Progenitor cell of endocrine pancreas (in vitro differentiated cells): ENCODE measurements at regions not wholly inside any gene's neighbourhood (a gene's known extent, or its start where the extent isn't known, plus 50 kb on each side); places are given as distances from the start of the nearest gene placed in this dataset.

Source experiments
- DNase-seq: peaks from one replicate; pipeline ENCODE4 v3.0.0; 2021; ENCODE audit warnings: low spot score; ENCODE audit not compliant: unreplicated experiment
- H3K27ac Mint-ChIP-seq: 2 replicates; pipeline ENCODE4 v1.8.0; 2021; ENCODE audit warnings: mild to moderate bottlenecking, moderate library complexity, mixed read lengths
- H3K27me3 Mint-ChIP-seq: 2 replicates; pipeline ENCODE4 v1.8.0; 2021; ENCODE audit warnings: mixed read lengths
- H3K36me3 Mint-ChIP-seq: 2 replicates; pipeline ENCODE4 v1.8.0; 2022; ENCODE audit warnings: mixed read lengths; ENCODE audit not compliant: insufficient read depth
- H3K4me1 Mint-ChIP-seq: 2 replicates; pipeline ENCODE4 v1.8.0; 2021; ENCODE audit warnings: low read depth, mixed read lengths
- H3K4me3 Mint-ChIP-seq: 2 replicates; pipeline ENCODE4 v1.8.0; 2021; ENCODE audit warnings: low read depth, mild to moderate bottlenecking, moderate library complexity, mixed read lengths
- H3K9me3 Mint-ChIP-seq: 2 replicates; pipeline ENCODE4 v1.8.0; 2021; ENCODE audit warnings: low read depth, mixed read lengths
- TF ChIP-seq, protein P1 (sequence below): fragments of 200-600 bp; sonication (generic); IDR thresholded peaks from one replicate; pipeline ENCODE4 v1.5.0; 2021; ENCODE audit warnings: antibody characterized with exemption, mild to moderate bottlenecking; ENCODE audit not compliant: unreplicated experiment

DNA sequence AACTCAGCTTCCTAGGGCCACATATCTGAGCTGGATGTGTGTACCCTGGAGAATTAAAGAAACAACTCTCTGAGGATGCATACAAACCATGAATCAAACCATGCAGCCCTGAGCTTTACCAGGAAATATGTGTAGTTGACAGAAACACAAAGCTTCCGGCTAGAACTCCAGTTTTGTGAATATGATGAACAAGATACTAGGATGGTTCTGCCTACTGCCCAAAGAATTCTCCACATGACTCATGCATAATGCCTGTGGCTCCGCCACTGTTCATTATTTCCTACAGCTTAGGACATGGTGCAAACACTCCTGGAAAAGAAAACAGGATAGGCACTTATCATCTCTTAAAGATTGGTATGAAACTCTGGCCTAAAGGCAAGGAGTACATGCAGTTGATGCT lies 343.4 kb downstream of the DNAH5 start:
- peaks cover 16% of the 10 kb centered on the region for H3K9me3 Mint-ChIP-seq
- no peak for DNase-seq
- H3K36me3 Mint-ChIP-seq: peaks cover 3% of the 10 kb centered on the region
- H3K27ac Mint-ChIP-seq: no peak overlapping the region
- no peak overlapping the region for H3K4me3 Mint-ChIP-seq
- H3K4me1 Mint-ChIP-seq: no peaks in the 10 kb centered on the region
- TF ChIP-seq, protein P1, sequence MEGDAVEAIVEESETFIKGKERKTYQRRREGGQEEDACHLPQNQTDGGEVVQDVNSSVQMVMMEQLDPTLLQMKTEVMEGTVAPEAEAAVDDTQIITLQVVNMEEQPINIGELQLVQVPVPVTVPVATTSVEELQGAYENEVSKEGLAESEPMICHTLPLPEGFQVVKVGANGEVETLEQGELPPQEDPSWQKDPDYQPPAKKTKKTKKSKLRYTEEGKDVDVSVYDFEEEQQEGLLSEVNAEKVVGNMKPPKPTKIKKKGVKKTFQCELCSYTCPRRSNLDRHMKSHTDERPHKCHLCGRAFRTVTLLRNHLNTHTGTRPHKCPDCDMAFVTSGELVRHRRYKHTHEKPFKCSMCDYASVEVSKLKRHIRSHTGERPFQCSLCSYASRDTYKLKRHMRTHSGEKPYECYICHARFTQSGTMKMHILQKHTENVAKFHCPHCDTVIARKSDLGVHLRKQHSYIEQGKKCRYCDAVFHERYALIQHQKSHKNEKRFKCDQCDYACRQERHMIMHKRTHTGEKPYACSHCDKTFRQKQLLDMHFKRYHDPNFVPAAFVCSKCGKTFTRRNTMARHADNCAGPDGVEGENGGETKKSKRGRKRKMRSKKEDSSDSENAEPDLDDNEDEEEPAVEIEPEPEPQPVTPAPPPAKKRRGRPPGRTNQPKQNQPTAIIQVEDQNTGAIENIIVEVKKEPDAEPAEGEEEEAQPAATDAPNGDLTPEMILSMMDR: no peak
- no peaks in the 10 kb centered on the region for H3K27me3 Mint-ChIP-seq

DNA sequence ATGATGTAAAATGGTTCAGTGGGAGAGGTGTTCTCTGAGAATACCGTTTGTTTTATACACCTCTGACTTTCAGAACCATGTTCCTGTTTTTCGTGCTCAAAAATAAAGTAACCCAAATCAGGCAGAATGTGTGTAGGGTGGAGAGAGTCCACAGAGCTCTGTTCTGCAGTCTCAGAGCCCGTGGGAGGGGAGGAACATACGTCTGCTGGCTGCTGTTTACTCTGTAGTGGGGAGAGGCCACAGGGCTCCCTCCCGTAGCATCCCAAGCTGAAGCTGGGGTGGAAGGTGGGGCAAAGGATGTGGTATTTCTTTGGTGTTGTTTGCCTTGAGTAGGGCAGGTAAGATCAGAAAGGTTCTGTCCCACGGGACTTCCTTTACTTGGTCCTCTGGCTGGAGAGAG lies 348.5 kb downstream of the DNAH5 start:
- no peak for DNase-seq
- H3K4me1 Mint-ChIP-seq: peaks cover 6% of the 10 kb centered on the region
- TF ChIP-seq, protein P1: no peak

GRCh38 chr5:13591621-13592020 lies 352.9 kb downstream of the DNAH5 start:
- Mint-ChIP-seq H3K4me3 (no peak overlapping the region), H3K27me3 (no peaks in the 10 kb centered on the region), H3K27ac (no peak overlapping the region), H3K4me1 (peaks cover 27% of the 10 kb centered on the region), H3K36me3 (peaks cover 3% of the 10 kb centered on the region), H3K9me3 (peaks cover 11% of the 10 kb centered on the region)
- TF ChIP-seq, protein P1: no peak
- DNase-seq: no peak

More for the DNA sequence above, 348.5 kb downstream of the DNAH5 start:
- peaks cover 3% of the 10 kb centered on the region for H3K36me3 Mint-ChIP-seq
- no peaks in the 10 kb centered on the region for H3K27me3 Mint-ChIP-seq
- H3K27ac Mint-ChIP-seq: no peak overlapping the region
- peaks cover 22% of the 10 kb centered on the region for H3K9me3 Mint-ChIP-seq
- no peak overlapping the region for H3K4me3 Mint-ChIP-seq

DNA sequence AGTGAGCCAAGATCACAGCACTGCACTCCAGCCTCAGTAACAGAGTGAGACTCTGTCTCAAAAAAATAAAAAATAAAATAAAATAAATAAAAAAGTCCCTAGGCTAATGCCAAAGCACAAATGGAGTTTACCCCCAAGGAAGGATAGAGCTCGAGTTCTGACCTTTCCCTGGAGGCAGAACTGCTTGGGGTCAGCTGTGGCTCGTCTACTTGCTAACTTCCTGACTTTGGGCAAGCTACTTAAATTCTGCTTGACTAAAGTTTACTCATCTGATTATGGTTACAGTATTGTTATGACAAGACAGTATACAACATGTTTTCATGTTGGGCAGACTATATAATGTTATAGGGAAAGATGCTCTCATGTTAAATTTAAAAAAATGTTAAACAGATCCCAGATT lies 359.2 kb downstream of the DNAH5 start:
- H3K9me3 Mint-ChIP-seq: no peaks in the 10 kb centered on the region
- H3K4me3 Mint-ChIP-seq: no peak overlapping the region
- H3K36me3 Mint-ChIP-seq: no peaks in the 10 kb centered on the region
- TF ChIP-seq, protein P1: no peak
- H3K4me1 Mint-ChIP-seq: peaks cover 40% of the 10 kb centered on the region
- H3K27me3 Mint-ChIP-seq: no peaks in the 10 kb centered on the region
- H3K27ac Mint-ChIP-seq: no peak overlapping the region
- no peak for DNase-seq

DNA sequence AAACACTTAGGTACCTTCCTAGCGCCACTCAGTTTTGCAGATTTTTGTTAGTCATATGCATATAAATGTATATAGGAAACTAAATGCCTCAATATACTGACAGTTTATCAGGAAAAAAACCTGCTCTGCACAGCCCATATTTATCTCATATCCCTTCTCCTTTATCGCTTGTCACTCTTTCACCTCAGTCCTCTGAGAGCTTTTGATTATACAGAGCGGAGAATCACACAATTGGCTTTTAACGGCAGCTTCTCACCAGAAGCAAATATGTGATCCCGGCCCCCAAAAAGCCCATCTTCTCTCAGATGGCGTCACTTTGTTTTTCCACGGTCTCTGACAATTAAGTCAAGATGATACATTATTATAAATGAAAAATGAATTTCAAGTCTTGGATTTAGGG lies 362.6 kb downstream of the DNAH5 start:
- Mint-ChIP-seq H3K36me3 (peaks cover 3% of the 10 kb centered on the region), H3K4me1 (peaks cover 32% of the 10 kb centered on the region), H3K4me3 (no peak overlapping the region), H3K9me3 (peaks cover 3% of the 10 kb centered on the region), H3K27ac (no peak overlapping the region), H3K27me3 (no peaks in the 10 kb centered on the region)
- DNase-seq: no peak
- TF ChIP-seq, protein P1: no peak
